Panc1 (cell line): ENCODE measurements at regions not wholly inside any gene's neighbourhood (a gene's known extent, or its start where the extent isn't known, plus 50 kb on each side); places are given as distances from the start of the nearest gene placed in this dataset.

Experiments
- ATAC-seq: fragments of 200-7000 bp; cut with Tn5 transposase; 2 replicates; pipeline ENCODE4 v1.9.1; 2020; ENCODE audit warnings: mild to moderate bottlenecking, moderate library complexity
- BruUV-seq: library from RNA; stranded (reverse); fragments of 400-500 nt; replicated peaks from 2 replicates; lab custom pipeline; 2021; lab: Mats Ljungman, UMichigan
- CTCF ChIA-PET: fragments of 300-600 bp; sonication (Branson Sonifier 250); formaldehyde crosslinking; loops from one replicate; lab custom pipeline; 2022; ENCODE audit warnings: antibody characterized with exemption; lab: Charles Lee
- POLR2A ChIA-PET: fragments of 300-600 bp; sonication (Branson Sonifier 250); formaldehyde crosslinking; loops from one replicate; lab custom pipeline; 2022; ENCODE audit warnings: antibody characterized with exemption; lab: Charles Lee
- DNase-seq: peaks from one replicate; pipeline ENCODE4 v3.0.0-alpha.2; 2010; ENCODE audit warnings: low read depth, low spot score
- H3K27ac ChIP-seq: 2 replicates; pipeline ENCODE4 v1.5.1; 2011; ENCODE audit warnings: mild to moderate bottlenecking, low read length, inconsistent platforms
- H3K27me3 ChIP-seq: fragments of 200-500 bp; sonication (Bioruptor generic); 2 replicates; pipeline ENCODE4 v1.6.0; 2014; ENCODE audit warnings: low read length, inconsistent platforms; ENCODE audit not compliant: control insufficient read depth, insufficient read depth
- H3K36me3 ChIP-seq: fragments of 200-500 bp; sonication (Bioruptor generic); 2 replicates; pipeline ENCODE4 v1.5.1; 2014; ENCODE audit warnings: inconsistent platforms, mild to moderate bottlenecking, low read length, moderate library complexity; ENCODE audit not compliant: control insufficient read depth, insufficient read depth
- H3K4me1 ChIP-seq: 2 replicates; pipeline ENCODE4 v1.5.1; 2011; ENCODE audit warnings: inconsistent platforms, mild to moderate bottlenecking, low read length, moderate library complexity; ENCODE audit not compliant: control insufficient read depth, insufficient read depth
- H3K4me3 ChIP-seq, 2 experiments: 2 replicates each; pipeline ENCODE4 v1.5.1; 2011 to 2012; ENCODE audit warnings: low read depth in 2 of 2, low read length in 2 of 2, mild to moderate bottlenecking in 2 of 2, inconsistent platforms in 1 of 2, moderate library complexity in 1 of 2
- H3K9me3 ChIP-seq: fragments of 200-500 bp; sonication (Bioruptor generic); 2 replicates; pipeline ENCODE4 v1.5.1; 2014; ENCODE audit warnings: low read depth, mild to moderate bottlenecking, inconsistent platforms, low read length, moderate library complexity; ENCODE audit not compliant: control insufficient read depth, insufficient read depth
- CTCF ChIP-seq: fragments of 450-650 bp; IDR thresholded peaks from 2 replicates; pipeline ENCODE4 v1.5.1; 2017; ENCODE audit warnings: mild to moderate bottlenecking
- POLR2AphosphoS5 ChIP-seq: IDR thresholded peaks from 2 replicates; pipeline ENCODE4 v1.6.1; 2012; ENCODE audit warnings: mild to moderate bottlenecking, low read depth, low read length, moderate library complexity
- REST ChIP-seq, 2 experiments: IDR thresholded peaks; 2 replicates each; pipeline ENCODE4 v1.6.1; 2011 to 2012; ENCODE audit warnings: low read depth in 2 of 2, control low read depth in 1 of 2, low read length in 1 of 2, mild to moderate bottlenecking in 1 of 2, moderate library complexity in 1 of 2; ENCODE audit not compliant: insufficient read depth in 1 of 2
- SIN3A ChIP-seq: IDR thresholded peaks from 2 replicates; pipeline ENCODE4 v1.6.1; 2012; ENCODE audit warnings: low read depth, mild to moderate bottlenecking, low read length, moderate library complexity, borderline replicate concordance; ENCODE audit not compliant: insufficient read depth
- TCF7L2 ChIP-seq: IDR thresholded peaks from 2 replicates; pipeline ENCODE4 v1.6.1; 2011; ENCODE audit warnings: mild to moderate bottlenecking, low read depth, low read length, inconsistent platforms
- in situ Hi-C: cut with HindIII; loops from 2 replicates; pipeline ENCODE4 v1.10.0; 2016; ENCODE audit warnings: low sequenced_read_pairs, low pct_unique_long_range_greater_than_20kb
- intact Hi-C: fragments of 100-400 bp; cut with micrococcal nuclease; formaldehyde crosslinking; loops from one replicate; pipeline ENCODE4 v1.10.0; 2022; ENCODE audit not compliant: unreplicated experiment

GRCh38 chr18:55073116-55073515 lies 113.9 kb upstream of the CCDC68 start:
- no TSS peak for BruUV-seq
- in situ Hi-C loops (no loop called here), intact Hi-C loops (no loop called here)
- Histone ChIP-seq H3K4me1 (no peaks in the 10 kb centered on the region), H3K27ac (no peak overlapping the region), H3K9me3 (no peaks in the 10 kb centered on the region), H3K4me3 (no peak overlapping the region), H3K27me3 (no peaks in the 10 kb centered on the region), H3K36me3 (no peaks in the 10 kb centered on the region)
- ATAC-seq = no peak
- no peak for TF ChIP-seq REST (IDR thresholded peaks at IDR 0.05; ENCODE audit: insufficient read depth in 1 of 2, low read depth in 2 of 2, low read length in 1 of 2)
- TF ChIP-seq TCF7L2 = no peak
- no peak for TF ChIP-seq SIN3A
- no peak for TF ChIP-seq CTCF
- no peak for TF ChIP-seq POLR2AphosphoS5
- ChIA-PET CTCF (no interaction called here), POLR2A (no interaction called here)
- no peak for DNase-seq

- H3K4me3 ChIP-seq = no peak overlapping the region
- no peak for TF ChIP-seq SIN3A
- TF ChIP-seq POLR2AphosphoS5 = no peak
- no peak for TF ChIP-seq REST (IDR thresholded peaks at IDR 0.05; ENCODE audit: insufficient read depth in 1 of 2, low read depth in 2 of 2, low read length in 1 of 2)
- no peak for TF ChIP-seq CTCF
- TF ChIP-seq TCF7L2 = no peak
- intact Hi-C loops (no loop called here), in situ Hi-C loops (no loop called here)
- no peak overlapping the region for H3K27ac ChIP-seq
- no peaks in the 10 kb centered on the region for H3K36me3 ChIP-seq
- no peak for ATAC-seq
- POLR2A ChIA-PET = no interaction called here
- no peaks in the 10 kb centered on the region for H3K9me3 ChIP-seq
- no TSS peak for BruUV-seq
- no peaks in the 10 kb centered on the region for H3K27me3 ChIP-seq
- DNase-seq = no peak
- H3K4me1 ChIP-seq = no peaks in the 10 kb centered on the region
- CTCF ChIA-PET = no interaction called here
Observed at GRCh38 chr18:55072698-55073097, 113.4 kb upstream of the CCDC68 start.
